ENCODE measurements at regions not wholly inside any gene's neighbourhood (a gene's known extent, or its start where the extent isn't known, plus 50 kb on each side); places are given as distances from the start of the nearest gene placed in this dataset.

- TF ChIP-seq CTCF (IDR thresholded peaks at IDR 0.05; ENCODE audit: borderline replicate concordance, extremely low read depth, low read length, poor library complexity, severe bottlenecking) (no peak), EZH2 (IDR thresholded peaks at IDR 0.05; ENCODE audit: borderline replicate concordance, low read depth, low read length, severe bottlenecking) (no peak)
These were observed 725.2 kb downstream of the CPS1 start for GRCh38 chr2:211281430-211282073.

Data from DND-41 (cell line).